GM12878 (cell line): ENCODE measurements at regions not wholly inside any gene's neighbourhood (a gene's known extent, or its start where the extent isn't known, plus 50 kb on each side); places are given as distances from the start of the nearest gene placed in this dataset.

ENCODE experiments used
- ATAC-seq: fragments of 200-7000 bp; cut with Tn5 transposase; 3 replicates; pipeline ENCODE4 v1.9.1; 2020; ENCODE audit warnings: mild to moderate bottlenecking, moderate library complexity
- BruUV-seq: library from RNA; stranded (reverse); fragments of 400-500 nt; replicated peaks from 2 replicates; lab custom pipeline; 2021; lab: Mats Ljungman, UMichigan
- CTCF ChIA-PET: fragments of 300-600 bp; sonication (Branson Sonifier 250); formaldehyde crosslinking; extraction: SDS; loops from one replicate; lab custom pipeline; 2021; ENCODE audit warnings: inconsistent platforms; lab: Yijun Ruan, JAX
- POLR2A ChIA-PET: fragments of 350-600 bp; formaldehyde crosslinking; extraction: SDS; loops from one replicate; lab custom pipeline; 2021; ENCODE audit warnings: inconsistent platforms; lab: Charles Lee
- RAD21 ChIA-PET: fragments of 300-600 bp; sonication (Branson Sonifier 250); formaldehyde crosslinking; loops from one replicate; lab custom pipeline; 2023; ENCODE audit warnings: antibody characterized with exemption; ENCODE audit not compliant: unreplicated experiment; lab: Charles Lee
- SMC1A ChIA-PET: fragments of 300-600 bp; sonication (Branson Sonifier 250); formaldehyde crosslinking; loops from one replicate; lab custom pipeline; 2023; ENCODE audit not compliant: unreplicated experiment, uncharacterized antibody; lab: Charles Lee
- DNase-seq: peaks from one replicate; pipeline ENCODE4 v3.0.0-alpha.2; 2011; ENCODE audit warnings: low read depth, low spot score
- FAIRE-seq: peaks from 3 replicates; lab custom pipeline; 2011; peaks lifted over from hg19 to GRCh38; lab: Jason Lieb, UNC
- H2AFZ ChIP-seq: 2 replicates; pipeline ENCODE4 v1.6.0; 2011; ENCODE audit warnings: low read depth, low read length, control low read depth; ENCODE audit not compliant: control insufficient read depth
- H3K27ac ChIP-seq: 2 replicates; pipeline ENCODE4 v1.5.1; 2011; ENCODE audit warnings: control low read depth; ENCODE audit not compliant: control insufficient read depth, insufficient read depth
- H3K27me3 ChIP-seq, 2 experiments: replicated peaks in 1 of 2; 2 replicates each; pipeline versions ENCODE4 v1.6.0 to v1.6.1; 2011; ENCODE audit warnings: low read length in 1 of 2; ENCODE audit not compliant: control insufficient read depth in 2 of 2, insufficient read depth in 2 of 2
- H3K36me3 ChIP-seq, 2 experiments: 2 replicates each; pipeline ENCODE4 v1.5.1; 2011; ENCODE audit warnings: low read length in 1 of 2; ENCODE audit not compliant: control insufficient read depth in 2 of 2, insufficient read depth in 2 of 2
- H3K4me1 ChIP-seq: 2 replicates; pipeline ENCODE4 v1.6.1; 2011; ENCODE audit warnings: mild to moderate bottlenecking, low read length, moderate library complexity, mixed read lengths; ENCODE audit not compliant: control insufficient read depth, insufficient read depth
- H3K4me2 ChIP-seq: 2 replicates; pipeline ENCODE4 v1.6.0; 2011; ENCODE audit warnings: control low read depth; ENCODE audit not compliant: control insufficient read depth, insufficient read depth
- H3K4me3 ChIP-seq: fragments of 200-600 bp; sonication (generic); 2 replicates; pipeline ENCODE4 v1.5.1; 2016
- H3K79me2 ChIP-seq: 2 replicates; pipeline ENCODE4 v1.6.0; 2011; ENCODE audit warnings: low read length; ENCODE audit not compliant: control insufficient read depth, insufficient read depth
- H3K9ac ChIP-seq: 2 replicates; pipeline ENCODE4 v1.8.0; 2011; ENCODE audit warnings: low read length, control low read depth, mixed read lengths; ENCODE audit not compliant: control insufficient read depth, insufficient read depth
- H3K9me3 ChIP-seq: replicated peaks from 3 replicates; pipeline ENCODE4 v1.5.1; 2011; ENCODE audit warnings: mild to moderate bottlenecking, low read length; ENCODE audit not compliant: control insufficient read depth, insufficient read depth
- H4K20me1 ChIP-seq: 2 replicates; pipeline ENCODE4 v1.6.0; 2011; ENCODE audit not compliant: control insufficient read depth, insufficient read depth
- KAT2A ChIP-seq: conservative IDR thresholded peaks from 2 replicates; pipeline ENCODE4 v1.6.1; 2011; ENCODE audit warnings: low read depth, low read length; ENCODE audit not compliant: control insufficient read depth
- TBL1XR1 ChIP-seq: IDR thresholded peaks from 2 replicates; pipeline ENCODE4 v1.6.1; 2012; ENCODE audit warnings: low read depth, low read length, improper control_type of control experiment
- ZNF217 ChIP-seq: fragments of 450-650 bp; IDR thresholded peaks from 2 replicates; pipeline ENCODE4 v1.6.1; 2017; ENCODE audit warnings: antibody characterized with exemption, mild to moderate bottlenecking
- WGBS: methylation state at CpG from one replicate; pipeline ENCODE4 v1.1.6; 2016; ENCODE audit warnings: low lambda C conversion rate; ENCODE audit not compliant: insufficient replicate concordance, insufficient coverage; ENCODE audit errors: missing lambda C conversion rate; 5-methylcytosine and 5-hydroxymethylcytosine counted together
- in situ Hi-C: fragments of 300-500 bp; cut with MboI; formaldehyde crosslinking; loops from 9 replicates; pipeline ENCODE4 v1.14.3; 2018; ENCODE audit warnings: mixed read lengths
- intact Hi-C: fragments of 100-400 bp; cut with micrococcal nuclease; formaldehyde crosslinking; loops from one replicate; pipeline ENCODE4 v1.14.2; 2022; ENCODE audit not compliant: unreplicated experiment
- TF ChIP-seq, protein P1 (sequence below): fragments of 450-650 bp; IDR thresholded peaks from 2 replicates; pipeline ENCODE4 v1.6.1; 2017; ENCODE audit warnings: antibody characterized with exemption, mild to moderate bottlenecking, moderate library complexity
- TF ChIP-seq, protein P2 (sequence below): fragments of 450-650 bp; formaldehyde crosslinking; IDR thresholded peaks from 2 replicates; pipeline ENCODE4 v1.4.0; 2020; ENCODE audit warnings: mild to moderate bottlenecking, moderate library complexity
- TF ChIP-seq, protein P3 (sequence below): IDR thresholded peaks from 2 replicates; pipeline ENCODE4 v1.6.1; 2012; ENCODE audit warnings: mild to moderate bottlenecking, low read depth, low read length

DNA sequence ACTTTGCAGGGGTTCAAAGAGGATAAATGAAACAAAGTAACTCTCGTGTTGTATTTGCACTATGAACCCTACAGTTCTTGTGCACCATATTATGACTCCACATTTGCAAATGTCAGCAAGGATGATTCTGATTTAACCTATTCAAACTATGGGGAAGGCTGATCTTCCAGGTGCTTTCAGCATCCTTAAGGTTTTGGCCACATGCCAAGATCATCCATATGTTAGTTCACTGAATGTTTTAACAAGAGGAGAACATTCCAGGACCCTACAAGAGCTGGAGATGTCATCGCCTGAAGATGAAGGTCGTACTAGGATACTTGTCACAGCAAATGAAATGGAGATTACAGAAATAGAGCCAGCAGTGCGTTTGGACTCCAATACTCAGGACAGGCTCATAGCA is 114.2 kb downstream of the DHRS2 start:
- Histone ChIP-seq H3K27ac (no peak overlapping the region), H3K79me2 (no peaks in the 10 kb centered on the region), H3K4me3 (no peak overlapping the region), H3K9me3 (no peaks in the 10 kb centered on the region), H4K20me1 (no peaks in the 10 kb centered on the region), H3K9ac (no peak overlapping the region), H3K4me1 (no peaks in the 10 kb centered on the region), H3K36me3 (no peaks in the 10 kb centered on the region), H3K27me3 (no peaks in the 10 kb centered on the region), H3K4me2 (no peak overlapping the region), H2AFZ (no peak overlapping the region)
- WGBS: 11% methylated on average over 4 of the region's 4 CpGs
- ATAC-seq (no peak), DNase-seq (no peak), FAIRE-seq (no peak)
- TF ChIP-seq TBL1XR1 (no peak), ZNF217 (no peak), KAT2A (no peak)
- TF ChIP-seq, protein P1, sequence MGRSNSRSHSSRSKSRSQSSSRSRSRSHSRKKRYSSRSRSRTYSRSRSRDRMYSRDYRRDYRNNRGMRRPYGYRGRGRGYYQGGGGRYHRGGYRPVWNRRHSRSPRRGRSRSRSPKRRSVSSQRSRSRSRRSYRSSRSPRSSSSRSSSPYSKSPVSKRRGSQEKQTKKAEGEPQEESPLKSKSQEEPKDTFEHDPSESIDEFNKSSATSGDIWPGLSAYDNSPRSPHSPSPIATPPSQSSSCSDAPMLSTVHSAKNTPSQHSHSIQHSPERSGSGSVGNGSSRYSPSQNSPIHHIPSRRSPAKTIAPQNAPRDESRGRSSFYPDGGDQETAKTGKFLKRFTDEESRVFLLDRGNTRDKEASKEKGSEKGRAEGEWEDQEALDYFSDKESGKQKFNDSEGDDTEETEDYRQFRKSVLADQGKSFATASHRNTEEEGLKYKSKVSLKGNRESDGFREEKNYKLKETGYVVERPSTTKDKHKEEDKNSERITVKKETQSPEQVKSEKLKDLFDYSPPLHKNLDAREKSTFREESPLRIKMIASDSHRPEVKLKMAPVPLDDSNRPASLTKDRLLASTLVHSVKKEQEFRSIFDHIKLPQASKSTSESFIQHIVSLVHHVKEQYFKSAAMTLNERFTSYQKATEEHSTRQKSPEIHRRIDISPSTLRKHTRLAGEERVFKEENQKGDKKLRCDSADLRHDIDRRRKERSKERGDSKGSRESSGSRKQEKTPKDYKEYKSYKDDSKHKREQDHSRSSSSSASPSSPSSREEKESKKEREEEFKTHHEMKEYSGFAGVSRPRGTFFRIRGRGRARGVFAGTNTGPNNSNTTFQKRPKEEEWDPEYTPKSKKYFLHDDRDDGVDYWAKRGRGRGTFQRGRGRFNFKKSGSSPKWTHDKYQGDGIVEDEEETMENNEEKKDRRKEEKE: no peak
- TF ChIP-seq, protein P2, sequence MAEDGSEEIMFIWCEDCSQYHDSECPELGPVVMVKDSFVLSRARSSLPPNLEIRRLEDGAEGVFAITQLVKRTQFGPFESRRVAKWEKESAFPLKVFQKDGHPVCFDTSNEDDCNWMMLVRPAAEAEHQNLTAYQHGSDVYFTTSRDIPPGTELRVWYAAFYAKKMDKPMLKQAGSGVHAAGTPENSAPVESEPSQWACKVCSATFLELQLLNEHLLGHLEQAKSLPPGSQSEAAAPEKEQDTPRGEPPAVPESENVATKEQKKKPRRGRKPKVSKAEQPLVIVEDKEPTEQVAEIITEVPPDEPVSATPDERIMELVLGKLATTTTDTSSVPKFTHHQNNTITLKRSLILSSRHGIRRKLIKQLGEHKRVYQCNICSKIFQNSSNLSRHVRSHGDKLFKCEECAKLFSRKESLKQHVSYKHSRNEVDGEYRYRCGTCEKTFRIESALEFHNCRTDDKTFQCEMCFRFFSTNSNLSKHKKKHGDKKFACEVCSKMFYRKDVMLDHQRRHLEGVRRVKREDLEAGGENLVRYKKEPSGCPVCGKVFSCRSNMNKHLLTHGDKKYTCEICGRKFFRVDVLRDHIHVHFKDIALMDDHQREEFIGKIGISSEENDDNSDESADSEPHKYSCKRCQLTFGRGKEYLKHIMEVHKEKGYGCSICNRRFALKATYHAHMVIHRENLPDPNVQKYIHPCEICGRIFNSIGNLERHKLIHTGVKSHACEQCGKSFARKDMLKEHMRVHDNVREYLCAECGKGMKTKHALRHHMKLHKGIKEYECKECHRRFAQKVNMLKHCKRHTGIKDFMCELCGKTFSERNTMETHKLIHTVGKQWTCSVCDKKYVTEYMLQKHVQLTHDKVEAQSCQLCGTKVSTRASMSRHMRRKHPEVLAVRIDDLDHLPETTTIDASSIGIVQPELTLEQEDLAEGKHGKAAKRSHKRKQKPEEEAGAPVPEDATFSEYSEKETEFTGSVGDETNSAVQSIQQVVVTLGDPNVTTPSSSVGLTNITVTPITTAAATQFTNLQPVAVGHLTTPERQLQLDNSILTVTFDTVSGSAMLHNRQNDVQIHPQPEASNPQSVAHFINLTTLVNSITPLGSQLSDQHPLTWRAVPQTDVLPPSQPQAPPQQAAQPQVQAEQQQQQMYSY (CRISPR knock-in tag): no peak
- TF ChIP-seq, protein P3, sequence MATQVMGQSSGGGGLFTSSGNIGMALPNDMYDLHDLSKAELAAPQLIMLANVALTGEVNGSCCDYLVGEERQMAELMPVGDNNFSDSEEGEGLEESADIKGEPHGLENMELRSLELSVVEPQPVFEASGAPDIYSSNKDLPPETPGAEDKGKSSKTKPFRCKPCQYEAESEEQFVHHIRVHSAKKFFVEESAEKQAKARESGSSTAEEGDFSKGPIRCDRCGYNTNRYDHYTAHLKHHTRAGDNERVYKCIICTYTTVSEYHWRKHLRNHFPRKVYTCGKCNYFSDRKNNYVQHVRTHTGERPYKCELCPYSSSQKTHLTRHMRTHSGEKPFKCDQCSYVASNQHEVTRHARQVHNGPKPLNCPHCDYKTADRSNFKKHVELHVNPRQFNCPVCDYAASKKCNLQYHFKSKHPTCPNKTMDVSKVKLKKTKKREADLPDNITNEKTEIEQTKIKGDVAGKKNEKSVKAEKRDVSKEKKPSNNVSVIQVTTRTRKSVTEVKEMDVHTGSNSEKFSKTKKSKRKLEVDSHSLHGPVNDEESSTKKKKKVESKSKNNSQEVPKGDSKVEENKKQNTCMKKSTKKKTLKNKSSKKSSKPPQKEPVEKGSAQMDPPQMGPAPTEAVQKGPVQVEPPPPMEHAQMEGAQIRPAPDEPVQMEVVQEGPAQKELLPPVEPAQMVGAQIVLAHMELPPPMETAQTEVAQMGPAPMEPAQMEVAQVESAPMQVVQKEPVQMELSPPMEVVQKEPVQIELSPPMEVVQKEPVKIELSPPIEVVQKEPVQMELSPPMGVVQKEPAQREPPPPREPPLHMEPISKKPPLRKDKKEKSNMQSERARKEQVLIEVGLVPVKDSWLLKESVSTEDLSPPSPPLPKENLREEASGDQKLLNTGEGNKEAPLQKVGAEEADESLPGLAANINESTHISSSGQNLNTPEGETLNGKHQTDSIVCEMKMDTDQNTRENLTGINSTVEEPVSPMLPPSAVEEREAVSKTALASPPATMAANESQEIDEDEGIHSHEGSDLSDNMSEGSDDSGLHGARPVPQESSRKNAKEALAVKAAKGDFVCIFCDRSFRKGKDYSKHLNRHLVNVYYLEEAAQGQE: no peak
- RAD21 ChIA-PET: no interaction called here
- in situ Hi-C loops: no loop called here
- POLR2A ChIA-PET: no interaction called here
- CTCF ChIA-PET: no interaction called here
- SMC1A ChIA-PET: interaction anchor here (0.6 kb wide), 1 partner anchor 87 kb away, joined by 3 read pairs; no protein-coding TSS in a partner anchor
- BruUV-seq: no TSS peak
- intact Hi-C loops: no loop called here
